ENCODE measurements at regions not wholly inside any gene's neighbourhood (a gene's known extent, or its start where the extent isn't known, plus 50 kb on each side); places are given as distances from the start of the nearest gene placed in this dataset.
"Not testable (repeated sequence)": the region's sequence is repeated elsewhere in the genome, so short reads cannot be mapped to it uniquely, and the experiment has no call there.

- no peak for FAIRE-seq
- DNase-seq (ENCODE audit: insufficient read length, low spot score) = no peak
Observed at GRCh38 chr3:137294139-137294538, 336.4 kb downstream of the IL20RB start.

- DNase-seq (ENCODE audit: insufficient read length, low spot score) (no peak), FAIRE-seq (no peak)
Observed at GRCh38 chr3:137294839-137295238, 337.1 kb downstream of the IL20RB start.

DNA sequence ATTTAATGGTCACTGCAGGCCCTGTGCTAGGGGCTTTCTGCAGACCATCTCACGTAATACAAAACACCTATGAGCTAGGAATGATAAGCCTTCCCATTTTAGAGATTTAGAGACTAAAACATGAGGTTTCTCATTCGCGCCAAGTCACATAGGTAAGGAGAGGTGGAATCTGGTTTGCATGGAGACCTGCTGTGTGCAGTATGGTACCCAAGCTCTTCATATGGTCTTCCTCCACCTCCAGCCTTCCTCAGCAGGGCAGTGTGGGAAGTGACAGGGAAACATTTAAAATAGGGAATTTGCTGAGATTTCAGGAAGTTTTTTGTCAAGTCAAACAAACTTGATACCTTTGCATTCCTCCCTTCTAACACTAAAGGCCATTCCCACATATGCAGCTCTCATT, 337.6 kb downstream of the IL20RB start:
- no peak for DNase-seq (ENCODE audit: insufficient read length, low spot score)

DNA sequence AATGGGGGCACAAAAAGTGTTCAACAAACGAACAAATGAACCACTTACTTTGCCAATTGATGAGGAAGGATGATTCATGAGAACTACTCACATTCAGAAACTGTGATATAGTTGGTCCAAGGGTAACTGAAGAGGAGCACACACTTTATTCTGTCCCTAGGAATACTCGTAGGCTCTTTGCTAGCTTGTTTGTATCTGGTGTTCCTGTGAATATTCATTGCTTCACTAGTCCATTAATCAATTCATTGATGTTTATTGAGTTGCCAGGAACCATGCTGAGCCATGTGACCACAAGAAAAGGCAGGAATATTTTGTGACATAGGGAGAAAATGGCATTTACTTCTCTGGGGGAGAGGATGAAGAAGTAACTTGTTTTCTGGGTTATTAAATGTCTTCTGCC, 338.3 kb downstream of the IL20RB start:
- DNase-seq (ENCODE audit: insufficient read length, low spot score) (no peak), FAIRE-seq (no peak)

More for the DNA sequence above, 337.6 kb downstream of the IL20RB start:
- FAIRE-seq = no peak

DNA sequence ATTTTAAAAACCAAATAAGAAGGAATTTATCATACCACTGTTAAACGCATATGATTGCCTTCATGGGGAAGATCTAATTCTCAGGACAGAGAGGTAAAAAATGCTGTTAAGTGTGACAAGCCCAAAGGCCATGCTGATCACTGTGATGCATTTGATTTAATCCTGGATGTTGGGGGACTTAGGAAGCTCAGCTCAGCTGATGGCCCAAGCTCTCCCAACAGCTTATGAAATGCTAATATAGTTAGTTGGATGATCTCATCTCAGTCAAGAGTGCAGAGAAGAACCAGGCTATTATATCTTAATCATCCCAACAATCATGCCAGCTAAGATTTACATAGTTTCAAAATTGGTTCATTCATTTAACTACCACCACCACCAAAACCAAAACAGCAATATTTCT, 340.0 kb downstream of the IL20RB start:
- FAIRE-seq (no peak), DNase-seq (ENCODE audit: insufficient read length, low spot score) (no peak)

GRCh38 chr3:137300703-137301102, 342.9 kb downstream of the IL20RB start:
- DNase-seq (ENCODE audit: insufficient read length, low spot score) (no peak), FAIRE-seq (no peak)

DNA sequence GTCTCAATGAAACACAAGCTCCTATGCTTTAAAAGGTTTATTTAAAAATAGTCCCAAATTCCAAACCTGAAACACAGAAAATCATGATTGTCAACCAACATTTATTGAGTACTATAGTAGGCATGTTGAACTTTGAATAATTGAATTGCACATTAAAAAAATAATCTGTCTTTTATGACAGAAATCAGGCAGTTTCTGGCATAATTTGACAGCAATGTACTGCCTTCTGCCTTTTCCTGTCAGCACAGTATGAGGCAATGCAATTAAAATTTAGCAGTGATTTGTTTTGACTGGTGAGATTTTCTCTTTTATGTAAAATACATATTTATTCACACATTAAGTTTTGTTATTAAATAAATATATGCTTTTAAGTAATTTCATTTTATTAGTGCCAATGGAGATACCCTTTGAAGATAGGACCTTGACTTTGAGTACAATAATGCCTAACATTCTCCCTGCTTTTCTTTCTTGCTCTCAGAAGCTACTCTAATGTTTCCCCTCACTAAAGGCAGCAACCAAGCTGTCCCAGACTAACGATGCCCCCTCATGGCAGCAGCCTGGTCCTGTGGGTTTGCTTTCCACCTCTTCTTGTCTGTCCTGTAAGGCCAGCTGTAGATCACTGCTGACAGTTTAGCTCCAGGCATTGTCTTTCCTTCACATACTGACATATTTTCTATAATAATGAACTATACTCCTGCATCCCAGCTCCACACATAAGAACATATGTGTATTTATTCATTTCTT, 346.7 kb downstream of the IL20RB start:
- no peak for FAIRE-seq
- no peak for DNase-seq (ENCODE audit: insufficient read length, low spot score)

- DNase-seq (ENCODE audit: insufficient read length, low spot score) = no peak
Observed at GRCh38 chr3:137324114-137324513, 366.3 kb downstream of the IL20RB start.

GRCh38 chr3:137325170-137325569, 367.4 kb downstream of the IL20RB start:
- FAIRE-seq = no peak
- DNase-seq (ENCODE audit: insufficient read length, low spot score) = no peak

More at GRCh38 chr3:137324114-137324513, 366.3 kb downstream of the IL20RB start:
- no peak for FAIRE-seq

DNA sequence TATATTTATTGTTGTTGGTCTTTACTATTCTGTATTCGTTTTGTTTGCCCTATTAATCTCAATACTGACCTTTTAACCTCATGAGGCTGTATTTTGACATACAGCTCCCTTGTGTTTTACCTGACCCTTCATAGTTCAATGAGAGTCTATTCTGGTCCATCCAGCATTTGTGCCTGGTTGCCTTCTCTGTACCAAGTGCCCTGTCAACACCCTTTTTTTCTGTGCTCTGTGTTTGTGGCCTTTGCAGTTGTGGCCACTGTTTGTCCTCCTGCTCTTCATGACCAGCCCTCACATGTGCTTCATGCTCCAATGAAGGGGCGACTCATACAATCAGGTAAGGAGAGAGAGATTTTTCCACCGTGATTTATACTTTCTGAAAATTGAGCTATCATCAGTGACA, 368.2 kb downstream of the IL20RB start:
- FAIRE-seq (no peak), DNase-seq (ENCODE audit: insufficient read length, low spot score) (no peak)

DNA sequence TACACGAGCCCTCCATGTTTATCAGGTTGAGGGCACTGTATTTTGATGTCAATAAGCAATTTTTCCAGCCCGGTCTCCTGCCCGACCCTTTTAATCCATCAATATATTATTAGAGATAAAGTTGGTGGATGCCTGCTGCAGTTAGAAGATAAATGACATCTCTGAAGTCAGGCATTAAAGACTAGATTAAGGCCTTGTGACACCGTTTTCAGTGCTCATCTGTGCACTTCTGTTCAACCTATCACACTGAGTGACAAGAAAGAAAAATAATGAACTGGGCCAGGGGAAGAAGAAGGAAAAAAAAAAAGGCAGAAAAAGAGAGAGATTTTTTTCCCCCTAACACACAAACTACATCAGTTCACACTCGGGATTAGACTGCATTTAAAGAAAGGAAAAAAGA, 371.8 kb downstream of the IL20RB start:
- no peak for FAIRE-seq
- DNase-seq (ENCODE audit: insufficient read length, low spot score) = no peak

- FAIRE-seq (no peak), DNase-seq (ENCODE audit: insufficient read length, low spot score) (no peak)
Observed at GRCh38 chr3:137330246-137330645, 372.5 kb downstream of the IL20RB start.

- no peak for DNase-seq (ENCODE audit: insufficient read length, low spot score)
- no peak for FAIRE-seq
Observed at GRCh38 chr3:137332297-137332696, 374.5 kb downstream of the IL20RB start.

- no peak for FAIRE-seq
- no peak for DNase-seq (ENCODE audit: insufficient read length, low spot score)
Observed at GRCh38 chr3:137335478-137335877, 377.7 kb downstream of the IL20RB start.

- DNase-seq (ENCODE audit: insufficient read length, low spot score); FAIRE-seq: not testable (repeated sequence)
Observed at GRCh38 chr3:137338400-137338799, 380.6 kb downstream of the IL20RB start.

DNA sequence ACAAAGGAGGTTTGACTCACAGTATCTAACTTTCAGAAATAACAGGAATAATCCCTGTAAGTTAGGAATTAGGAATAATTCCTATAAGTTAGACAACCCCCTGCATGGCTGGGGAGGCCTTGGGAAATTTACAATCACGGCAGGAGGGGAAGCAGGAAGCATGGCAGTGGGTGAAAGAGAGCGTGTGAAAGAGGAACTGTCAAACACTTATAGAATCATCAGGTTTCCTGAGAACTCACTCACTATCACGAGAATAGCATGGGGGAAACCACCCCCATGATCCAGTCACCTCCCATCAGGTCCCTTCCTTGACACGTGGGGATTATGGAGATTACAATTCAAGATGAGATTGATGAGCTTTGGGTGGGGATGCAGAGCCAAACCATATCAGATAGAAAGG, 385.5 kb downstream of the IL20RB start:
- DNase-seq (ENCODE audit: insufficient read length, low spot score) (no peak), FAIRE-seq (no peak)

GRCh38 chr3:137347132-137347531, 389.3 kb downstream of the IL20RB start:
- DNase-seq (ENCODE audit: insufficient read length, low spot score) = no peak
- FAIRE-seq = no peak

DNA sequence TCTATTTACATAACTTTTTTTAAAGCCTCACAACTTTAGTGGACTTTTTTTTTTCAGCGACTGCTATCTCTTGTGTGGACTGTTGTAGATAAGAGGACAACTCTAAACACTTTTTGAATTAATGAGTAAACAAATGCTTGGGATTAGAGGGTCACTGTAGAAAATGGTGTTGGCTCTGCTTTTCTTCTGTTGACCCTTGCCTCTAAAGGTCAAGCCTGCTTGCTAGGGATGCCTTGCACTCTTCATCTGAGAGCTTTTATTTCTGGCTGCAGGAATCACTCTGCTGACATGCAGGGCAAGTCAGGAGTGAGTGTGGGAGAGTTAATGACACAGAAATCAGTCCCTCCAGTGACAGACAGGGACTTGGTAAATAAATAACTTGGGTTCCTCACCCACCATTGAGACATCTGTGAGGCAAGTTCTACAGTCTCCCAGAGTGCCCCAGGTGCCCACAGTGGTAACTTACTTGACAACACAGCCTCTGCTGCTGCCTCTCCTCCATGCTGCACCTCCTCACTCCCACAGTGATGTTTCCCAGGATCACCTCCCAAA, 390.1 kb downstream of the IL20RB start:
- DNase-seq (ENCODE audit: insufficient read length, low spot score) = no peak
- FAIRE-seq = no peak

- no peak for DNase-seq (ENCODE audit: insufficient read length, low spot score)
- FAIRE-seq = no peak
Observed at GRCh38 chr3:137348936-137349335, 391.2 kb downstream of the IL20RB start.

DNA sequence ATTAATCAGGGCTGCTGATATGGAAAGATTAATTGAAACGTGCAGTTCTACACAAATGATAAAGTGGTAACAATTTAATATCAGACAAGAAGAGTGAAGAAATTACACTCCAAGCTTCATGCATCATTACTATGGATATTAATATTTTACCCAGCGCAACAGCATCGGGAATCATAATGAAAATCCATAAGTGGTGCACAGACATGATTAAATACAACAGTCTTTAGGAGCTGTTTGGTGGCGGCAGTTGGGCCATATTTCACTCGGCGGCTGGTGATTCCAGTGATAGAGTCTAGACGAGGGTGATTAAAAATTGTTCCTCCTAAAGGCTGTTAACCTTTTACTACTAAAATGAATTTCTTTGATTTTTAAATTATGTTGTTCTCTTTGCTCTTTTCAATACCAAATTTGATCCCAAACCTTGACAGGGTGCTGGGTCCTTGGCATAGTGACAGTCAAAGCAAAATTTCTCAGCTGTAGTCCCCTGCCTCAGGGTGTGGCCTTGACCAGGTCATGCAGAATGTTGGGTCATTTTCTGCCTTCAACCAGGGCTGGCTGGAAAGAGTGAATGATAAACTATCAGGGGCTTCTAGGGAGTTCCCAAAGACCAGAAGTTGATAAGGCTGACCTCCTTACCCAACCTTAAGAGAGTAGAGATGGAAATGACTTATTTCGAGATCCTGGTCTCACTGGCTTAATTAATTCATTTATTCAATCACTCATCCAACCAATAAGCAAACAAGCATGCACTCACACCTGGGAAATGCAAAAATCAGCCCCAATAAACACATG, 392.0 kb downstream of the IL20RB start:
- no peak for FAIRE-seq
- DNase-seq (ENCODE audit: insufficient read length, low spot score) = no peak

DNA sequence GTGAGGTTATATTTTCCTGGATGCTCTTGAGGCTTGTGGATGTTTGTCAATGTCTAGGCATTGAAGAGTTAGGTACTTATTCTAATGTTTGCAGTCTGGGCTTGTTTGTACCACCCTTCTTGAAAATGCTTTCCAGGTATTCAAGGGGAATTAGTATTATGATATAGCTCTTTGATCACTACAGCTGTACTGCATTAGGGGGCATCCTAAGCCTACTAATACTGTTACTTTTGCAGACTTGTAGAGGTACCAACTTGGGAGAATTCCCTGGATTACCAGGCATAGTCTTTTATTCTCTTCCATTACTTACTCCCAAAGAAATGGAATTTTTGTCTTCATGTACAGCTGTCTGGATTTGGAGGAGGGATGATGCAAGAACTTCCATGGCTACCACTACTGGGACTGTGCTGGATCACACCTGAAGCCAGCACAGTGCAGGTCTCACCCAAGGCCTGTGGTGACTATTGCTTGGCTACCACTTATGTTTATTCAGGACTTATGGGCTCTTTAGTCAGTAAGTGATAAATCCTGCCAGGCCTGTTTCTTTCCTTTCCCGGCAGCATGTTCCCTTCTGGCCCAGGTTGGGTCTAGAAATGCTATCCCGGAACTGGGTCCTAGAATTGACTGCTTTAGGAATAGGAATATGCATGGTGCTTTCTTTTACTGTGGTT, 402.9 kb downstream of the IL20RB start:
- FAIRE-seq (no peak), DNase-seq (ENCODE audit: insufficient read length, low spot score) (no peak)

All from HTR-8/SVneo (cell line).